Neural cell (in vitro differentiated cells): ENCODE measurements at regions not wholly inside any gene's neighbourhood (a gene's known extent, or its start where the extent isn't known, plus 50 kb on each side); places are given as distances from the start of the nearest gene placed in this dataset.

Experiments
- H2AFZ ChIP-seq: fragments of 200-600, 300-800 bp; sonication (generic), shearing (Covaris generic); 2 replicates; pipeline ENCODE4 v1.6.0; 2014; ENCODE audit warnings: low read depth, mild to moderate bottlenecking, antibody characterized with exemption, low read length, moderate library complexity
- H3F3A ChIP-seq: fragments of 200-600 bp; shearing (Covaris generic); 2 replicates; pipeline ENCODE4 v1.6.1; 2016; ENCODE audit warnings: mild to moderate bottlenecking, moderate library complexity, mixed read lengths, antibody characterized with exemption, low read length; ENCODE audit not compliant: insufficient read depth, poor library complexity, severe bottlenecking
- H3K27ac ChIP-seq: fragments of 200-600, 300-800 bp; sonication (generic), shearing (Covaris generic); 2 replicates; pipeline ENCODE4 v1.5.1; 2014; ENCODE audit warnings: mild to moderate bottlenecking, low read length, moderate library complexity
- H3K27me3 ChIP-seq: fragments of 300-800, 200-600 bp; sonication (generic), shearing (Covaris generic); 2 replicates; pipeline ENCODE4 v1.6.0; 2014; ENCODE audit warnings: mild to moderate bottlenecking, low read depth, low read length, moderate library complexity; ENCODE audit not compliant: insufficient read depth
- H3K36me3 ChIP-seq: fragments of 300-800, 200-600 bp; sonication (generic), shearing (Covaris generic); 2 replicates; pipeline ENCODE4 v1.5.1; 2014; ENCODE audit warnings: mild to moderate bottlenecking, antibody characterized with exemption, low read length, moderate library complexity; ENCODE audit not compliant: insufficient read depth
- H3K4me2 ChIP-seq: fragments of 300-800, 200-600 bp; sonication (generic), shearing (Covaris generic); 2 replicates; pipeline ENCODE4 v1.6.0; 2014; ENCODE audit warnings: mild to moderate bottlenecking, low read length
- H3K4me3 ChIP-seq: fragments of 300-800, 200-600 bp; sonication (generic), shearing (Covaris generic); 2 replicates; pipeline ENCODE4 v1.5.1; 2014; ENCODE audit warnings: mild to moderate bottlenecking, low read length, moderate library complexity
- H3K79me2 ChIP-seq: fragments of 200-600 bp; shearing (Covaris generic); replicated peaks from 2 replicates; pipeline ENCODE4 v1.6.0; 2014; ENCODE audit warnings: mild to moderate bottlenecking, low read length, moderate library complexity; ENCODE audit not compliant: insufficient read depth
- H3K9ac ChIP-seq: fragments of 300-800, 200-600 bp; sonication (generic), shearing (Covaris generic); 2 replicates; pipeline ENCODE4 v1.6.1; 2016; ENCODE audit warnings: mild to moderate bottlenecking, low read length, mixed read lengths
- H3K9me2 ChIP-seq: fragments of 200-600 bp; shearing (Covaris generic); 2 replicates; pipeline ENCODE4 v1.6.1; 2016; ENCODE audit warnings: mild to moderate bottlenecking, low read length, mixed read lengths; ENCODE audit not compliant: insufficient read depth
- H3K9me3 ChIP-seq: fragments of 200-600, 300-800 bp; sonication (generic), shearing (Covaris generic); 2 replicates; pipeline ENCODE4 v1.6.1; 2016; ENCODE audit warnings: mild to moderate bottlenecking, mixed run types, low read length, moderate library complexity, mixed read lengths
- H4K20me1 ChIP-seq: fragments of 200-600 bp; shearing (Covaris generic); 2 replicates; pipeline ENCODE4 v1.6.1; 2016; ENCODE audit warnings: mild to moderate bottlenecking, mixed run types; ENCODE audit not compliant: insufficient read depth
- CTCF ChIP-seq: fragments of 450-650 bp; IDR thresholded peaks from 2 replicates; pipeline ENCODE4 v1.5.1; 2014; ENCODE audit warnings: antibody characterized with exemption, mild to moderate bottlenecking, moderate library complexity; ENCODE audit not compliant: poor library complexity, severe bottlenecking
- EP300 ChIP-seq: fragments of 450-650 bp; conservative IDR thresholded peaks from 2 replicates; pipeline ENCODE4 v1.6.1; 2014; ENCODE audit warnings: antibody characterized with exemption, mild to moderate bottlenecking, moderate library complexity; ENCODE audit not compliant: poor library complexity, severe bottlenecking
- EZH2 ChIP-seq: fragments of 200-600, 300-800 bp; shearing (Covaris generic), sonication (generic); IDR thresholded peaks from 2 replicates; pipeline ENCODE4 v1.6.1; 2014; ENCODE audit warnings: antibody characterized with exemption, low read length, borderline replicate concordance, mild to moderate bottlenecking; ENCODE audit not compliant: insufficient read depth, poor library complexity, severe bottlenecking
- MXI1 ChIP-seq: fragments of 450-650 bp; conservative IDR thresholded peaks from 2 replicates; pipeline ENCODE4 v1.6.1; 2014; ENCODE audit warnings: antibody characterized with exemption, mild to moderate bottlenecking; ENCODE audit not compliant: poor library complexity, severe bottlenecking
- POLR2AphosphoS5 ChIP-seq: IDR thresholded peaks from 2 replicates; pipeline ENCODE4 v1.6.1; 2012
- REST ChIP-seq: IDR thresholded peaks from 2 replicates; pipeline ENCODE4 v1.6.1; 2012; ENCODE audit warnings: borderline replicate concordance
- SMC3 ChIP-seq: fragments of 450-650 bp; conservative IDR thresholded peaks from 2 replicates; pipeline ENCODE4 v1.6.1; 2014; ENCODE audit warnings: antibody characterized with exemption, mild to moderate bottlenecking, moderate library complexity; ENCODE audit not compliant: poor library complexity
- TAF1 ChIP-seq: IDR thresholded peaks from 2 replicates; pipeline ENCODE4 v1.6.1; 2012; ENCODE audit warnings: low read depth

GRCh38 chr10:42941790-42942189, 135.1 kb upstream of the RET start:
- Histone ChIP-seq H2AFZ (no peak overlapping the region), H3F3A (no peaks in the 10 kb centered on the region), H3K36me3 (no peaks in the 10 kb centered on the region), H3K4me3 (no peak overlapping the region), H3K4me2 (no peak overlapping the region), H3K9me3 (no peaks in the 10 kb centered on the region), H3K9ac (no peak overlapping the region), H4K20me1 (no peaks in the 10 kb centered on the region), H3K27me3 (no peaks in the 10 kb centered on the region), H3K9me2 (no peaks in the 10 kb centered on the region), H3K79me2 (no peaks in the 10 kb centered on the region), H3K27ac (no peak overlapping the region)
- TF ChIP-seq TAF1, result no peak

- H2AFZ ChIP-seq, result no peak overlapping the region
- H3K27me3 ChIP-seq, result no peaks in the 10 kb centered on the region
- no peaks in the 10 kb centered on the region for H3K9me2 ChIP-seq
- no peak overlapping the region for H3K27ac ChIP-seq
- no peaks in the 10 kb centered on the region for H4K20me1 ChIP-seq
- H3K79me2 ChIP-seq, result no peaks in the 10 kb centered on the region
- no peak overlapping the region for H3K4me3 ChIP-seq
- H3K9ac ChIP-seq, result no peak overlapping the region
- TF ChIP-seq REST (no peak), EZH2 (no peak), CTCF (no peak), MXI1 (no peak), EP300 (no peak), SMC3 (no peak), TAF1 (no peak), POLR2AphosphoS5 (no peak)
- no peaks in the 10 kb centered on the region for H3F3A ChIP-seq
- H3K36me3 ChIP-seq, result no peaks in the 10 kb centered on the region
- H3K9me3 ChIP-seq, result no peaks in the 10 kb centered on the region
- H3K4me2 ChIP-seq, result no peak overlapping the region
Observed at GRCh38 chr10:42942279-42942950, 134.5 kb upstream of the RET start.
